Activated CD4-positive, alpha-beta T cell treated with anti-CD3 and anti-CD28 coated beads for 36 hours (primary cell): ENCODE measurements at regions not wholly inside any gene's neighbourhood (a gene's known extent, or its start where the extent isn't known, plus 50 kb on each side); places are given as distances from the start of the nearest gene placed in this dataset.

Experiments
- ATAC-seq: fragments of 200-7000 bp; cut with Tn5 transposase; one replicate; pipeline ENCODE4 v1.10.0; 2021; ENCODE audit warnings: mild to moderate bottlenecking, moderate library complexity
- CTCF ChIA-PET: fragments of 350-600 bp; sonication (Branson Sonifier 250); formaldehyde crosslinking; loops from one replicate; lab custom pipeline; 2021; ENCODE audit warnings: antibody characterized with exemption; lab: Charles Lee
- POLR2A ChIA-PET: fragments of 350-600 bp; sonication (Branson Sonifier 250); formaldehyde crosslinking; loops from one replicate; lab custom pipeline; 2021; ENCODE audit warnings: antibody characterized with exemption, inconsistent platforms; lab: Charles Lee
- DNase-seq: peaks from one replicate; pipeline ENCODE4 v3.0.0-alpha.2; 2020
- H3K27ac Mint-ChIP-seq: one replicate; pipeline ENCODE4 v1.8.0; 2021; ENCODE audit warnings: mixed read lengths
- H3K27me3 Mint-ChIP-seq: one replicate; pipeline ENCODE4 v1.8.0; 2021; ENCODE audit warnings: mixed read lengths
- H3K36me3 Mint-ChIP-seq: one replicate; pipeline ENCODE4 v1.8.0; 2021; ENCODE audit warnings: low read depth, mixed read lengths
- H3K4me1 Mint-ChIP-seq: one replicate; pipeline ENCODE4 v1.8.0; 2021; ENCODE audit warnings: mixed read lengths
- H3K4me3 Mint-ChIP-seq: one replicate; pipeline ENCODE4 v1.8.0; 2021; ENCODE audit warnings: mild to moderate bottlenecking, moderate library complexity, mixed read lengths
- H3K9me3 Mint-ChIP-seq: one replicate; pipeline ENCODE4 v1.8.0; 2021; ENCODE audit warnings: low read depth, mixed read lengths
- intact Hi-C, 2 experiments: fragments of 100-400 bp; cut with DNase I in 1 of 2; cut with micrococcal nuclease in 1 of 2; formaldehyde crosslinking; loops; one replicate each; pipeline versions ENCODE4 v1.14.2 to v1.15.1; 2022 to 2024; cut with DNase I, micrococcal nuclease

DNA sequence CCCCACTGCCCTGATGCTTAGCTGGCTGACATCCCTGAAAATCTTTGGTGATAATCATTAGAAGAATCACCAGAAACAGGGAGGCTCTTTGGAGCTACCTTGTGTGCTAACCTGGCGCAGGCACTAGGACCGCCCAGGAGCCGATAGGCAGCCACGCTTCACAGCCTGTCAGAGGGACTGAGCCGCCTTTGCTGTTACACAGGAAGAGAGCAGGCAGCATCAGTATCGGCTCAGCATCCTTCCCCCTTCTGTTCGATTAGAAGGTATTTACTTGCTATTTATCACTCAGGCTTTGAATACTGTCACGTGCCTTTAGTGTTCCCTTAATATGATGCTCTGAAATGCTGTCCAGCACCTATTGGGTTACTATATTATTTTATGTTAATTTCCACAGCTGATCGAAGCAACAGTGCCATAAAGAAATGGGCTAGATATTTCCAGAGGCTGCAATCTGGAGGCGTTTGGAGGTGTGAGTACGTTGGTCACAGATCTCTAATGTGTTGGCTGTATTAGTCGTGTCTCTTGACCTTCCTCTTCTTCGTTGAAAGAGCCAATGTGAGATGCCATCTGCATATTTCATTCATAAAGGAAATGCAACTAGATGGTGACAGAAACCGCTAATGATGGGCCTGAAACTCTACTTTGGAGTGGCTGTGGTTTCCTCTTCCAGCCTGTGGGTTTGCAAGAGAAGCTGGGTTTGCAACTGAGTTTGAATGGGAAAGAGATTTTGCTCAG is 110.4 kb upstream of the RAB27B start:
- intact Hi-C loops: loop anchor here (2.0 to 10.0 kb wide), 4 partner anchors 19 to 573 kb away; partner anchors contain the start of gene POLI (in 1 of the 2)
- ChIA-PET CTCF (interaction anchor here (1.1 kb wide), 2 partner anchors 14 to 57 kb away, joined by 3 to 4 read pairs; no protein-coding TSS in a partner anchor), POLR2A (interaction anchor here (1.0 kb wide), 1 partner anchor 19 kb away, joined by 3 read pairs; no protein-coding TSS in a partner anchor)
- DNase-seq: peak; percentile 74
- peaks cover 6% of the 10 kb centered on the region for H3K27me3 Mint-ChIP-seq
- peaks cover 39% of the 10 kb centered on the region for H3K4me1 Mint-ChIP-seq
- peak overlapping the region; percentile 53 for H3K4me3 Mint-ChIP-seq
- ATAC-seq: peak; percentile 91
- no peaks in the 10 kb centered on the region for H3K9me3 Mint-ChIP-seq
- H3K36me3 Mint-ChIP-seq: no peaks in the 10 kb centered on the region
- peak overlapping the region; percentile 44 for H3K27ac Mint-ChIP-seq

DNA sequence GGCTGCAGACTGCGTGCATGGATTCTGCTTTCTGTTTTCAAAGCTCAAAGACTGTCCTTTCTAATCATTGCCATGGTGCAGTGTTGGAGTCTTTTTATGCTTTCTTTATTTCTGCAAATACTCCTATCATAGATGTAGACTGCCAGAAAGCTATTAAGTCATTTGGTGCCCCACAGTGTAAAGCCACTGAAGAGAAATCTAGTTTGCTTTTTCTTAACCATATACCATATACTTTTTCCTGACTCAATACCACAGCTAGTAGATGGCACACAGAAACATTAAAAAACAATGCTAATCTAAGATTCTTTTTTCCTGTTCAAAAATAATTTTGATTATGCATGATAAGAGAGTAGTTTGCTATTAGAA is 109.9 kb upstream of the RAB27B start:
- peaks cover 6% of the 10 kb centered on the region for H3K27me3 Mint-ChIP-seq
- H3K9me3 Mint-ChIP-seq: no peaks in the 10 kb centered on the region
- no peak for ATAC-seq

DNA sequence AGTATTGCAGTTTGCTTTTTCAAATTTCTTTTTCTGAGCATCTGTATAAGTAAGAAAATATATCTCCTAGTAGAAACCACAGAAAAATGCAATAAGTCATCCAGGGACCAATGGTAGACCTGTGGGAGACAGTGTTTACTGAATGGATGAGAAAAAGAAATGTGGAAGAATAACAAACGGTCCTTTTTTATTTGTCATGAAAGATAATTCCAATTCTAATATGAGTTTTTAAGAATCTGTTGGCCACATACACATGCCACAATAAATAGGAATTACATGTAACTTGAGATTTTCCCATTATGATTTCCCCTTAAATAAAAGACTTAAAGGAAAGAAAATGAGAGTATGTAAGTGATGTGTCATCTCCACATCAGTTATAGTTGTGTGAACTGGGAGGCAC is 107.7 kb upstream of the RAB27B start:
- H3K9me3 Mint-ChIP-seq: no peaks in the 10 kb centered on the region
- intact Hi-C loops: no loop called here
- H3K27me3 Mint-ChIP-seq: peaks cover 3% of the 10 kb centered on the region
- H3K27ac Mint-ChIP-seq: no peak overlapping the region
- no peaks in the 10 kb centered on the region for H3K36me3 Mint-ChIP-seq
- no peak for ATAC-seq
- DNase-seq: no peak
- H3K4me3 Mint-ChIP-seq: no peak overlapping the region
- CTCF ChIA-PET: no interaction called here
- H3K4me1 Mint-ChIP-seq: peaks cover 16% of the 10 kb centered on the region
- POLR2A ChIA-PET: no interaction called here

More for the DNA sequence above, 109.9 kb upstream of the RAB27B start:
- intact Hi-C loops: loop anchor here (2.0 to 10.0 kb wide), 4 partner anchors 18 to 574 kb away; partner anchors contain the start of gene POLI (in 1 of the 2)
- peak overlapping the region; percentile 53 for H3K4me3 Mint-ChIP-seq
- no peaks in the 10 kb centered on the region for H3K36me3 Mint-ChIP-seq
- peaks cover 34% of the 10 kb centered on the region for H3K4me1 Mint-ChIP-seq
- no peak for DNase-seq
- POLR2A ChIA-PET: interaction anchor here (1.0 kb wide), 1 partner anchor 18 kb away, joined by 3 read pairs; no protein-coding TSS in a partner anchor
- H3K27ac Mint-ChIP-seq: no peak overlapping the region
- CTCF ChIA-PET: interaction anchor here (1.1 kb wide), 2 partner anchors 14 to 56 kb away, joined by 3 to 4 read pairs; no protein-coding TSS in a partner anchor

DNA sequence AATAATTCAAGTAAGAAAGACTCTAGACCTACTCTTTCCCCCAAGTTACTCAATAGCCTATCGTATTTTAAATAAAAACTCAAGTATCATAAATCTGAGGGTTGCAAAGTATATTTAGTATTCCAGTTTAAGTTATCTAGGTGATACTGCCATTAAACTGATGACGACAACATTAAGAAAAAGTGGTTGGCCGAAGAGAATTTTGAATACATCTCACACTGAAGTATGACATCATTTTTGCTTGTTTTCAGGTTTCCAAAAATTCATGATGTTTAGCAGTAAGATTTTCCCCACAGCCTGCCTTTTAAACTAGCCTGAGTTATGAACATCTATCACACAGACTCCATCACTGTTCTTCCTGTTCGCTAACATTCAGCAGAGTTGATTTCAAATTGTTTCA is 102.1 kb upstream of the RAB27B start:
- no peaks in the 10 kb centered on the region for H3K9me3 Mint-ChIP-seq
- H3K4me3 Mint-ChIP-seq: no peak overlapping the region
- H3K4me1 Mint-ChIP-seq: no peaks in the 10 kb centered on the region
- no peak for DNase-seq
- no peaks in the 10 kb centered on the region for H3K36me3 Mint-ChIP-seq
- intact Hi-C loops: no loop called here
- H3K27me3 Mint-ChIP-seq: no peaks in the 10 kb centered on the region
- H3K27ac Mint-ChIP-seq: no peak overlapping the region
- ChIA-PET POLR2A (no interaction called here), CTCF (no interaction called here)
- ATAC-seq: no peak

DNA sequence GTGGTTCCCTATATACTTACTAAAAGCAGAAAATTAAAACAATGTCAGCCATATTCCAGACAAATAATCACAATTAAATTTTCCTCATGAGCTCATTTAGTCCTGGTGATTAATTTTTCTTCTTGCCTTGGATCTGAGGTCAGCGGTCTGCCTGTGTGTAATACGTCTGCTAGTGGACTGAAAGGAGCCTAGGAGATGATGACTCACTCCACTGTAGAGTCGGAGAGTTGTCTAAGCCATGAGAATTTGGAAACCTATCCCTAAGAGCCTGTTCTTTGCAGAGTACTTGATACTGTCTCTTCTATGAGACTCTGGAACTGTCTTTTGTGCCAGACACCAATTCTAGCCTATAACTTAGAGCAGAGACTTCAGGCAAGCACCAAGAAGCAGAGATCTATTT is 94.2 kb upstream of the RAB27B start:
- Mint-ChIP-seq H3K27ac (no peak overlapping the region), H3K9me3 (peaks cover 3% of the 10 kb centered on the region), H3K4me3 (no peak overlapping the region), H3K27me3 (no peaks in the 10 kb centered on the region), H3K4me1 (peaks cover 17% of the 10 kb centered on the region), H3K36me3 (no peaks in the 10 kb centered on the region)
- ChIA-PET POLR2A (no interaction called here), CTCF (no interaction called here)
- DNase-seq (no peak), ATAC-seq (no peak)
- intact Hi-C loops: no loop called here

GRCh38 chr18:54736981-54737380 is 91.3 kb upstream of the RAB27B start:
- Mint-ChIP-seq H3K4me3 (no peak overlapping the region), H3K27me3 (no peaks in the 10 kb centered on the region), H3K36me3 (no peaks in the 10 kb centered on the region), H3K4me1 (peaks cover 17% of the 10 kb centered on the region), H3K27ac (no peak overlapping the region), H3K9me3 (peaks cover 3% of the 10 kb centered on the region)
- ChIA-PET POLR2A (interaction anchor here (1.0 kb wide), 1 partner anchor 19 kb away, joined by 3 read pairs; no protein-coding TSS in a partner anchor), CTCF (interaction anchor here (0.6 kb wide), 1 partner anchor 23 kb away, joined by 5 read pairs; no protein-coding TSS in a partner anchor)
- DNase-seq (no peak), ATAC-seq (peak; percentile 60)
- intact Hi-C loops: loop anchor here in 1 of 2 experiments (2.0 kb wide), 1 partner anchor 18 kb away; no protein-coding TSS in a partner anchor

- DNase-seq (no peak), ATAC-seq (peak; percentile 60)
- Mint-ChIP-seq H3K27ac (no peak overlapping the region), H3K27me3 (no peaks in the 10 kb centered on the region), H3K4me1 (peaks cover 17% of the 10 kb centered on the region), H3K4me3 (no peak overlapping the region), H3K36me3 (no peaks in the 10 kb centered on the region), H3K9me3 (peaks cover 3% of the 10 kb centered on the region)
- intact Hi-C loops: loop anchor here in 1 of 2 experiments (1.0 to 2.0 kb wide), 2 partner anchors 19 to 38 kb away; no protein-coding TSS in a partner anchor
- ChIA-PET CTCF (no interaction called here), POLR2A (no interaction called here)
These were observed 90.3 kb upstream of the RAB27B start for GRCh38 chr18:54737986-54738385.

DNA sequence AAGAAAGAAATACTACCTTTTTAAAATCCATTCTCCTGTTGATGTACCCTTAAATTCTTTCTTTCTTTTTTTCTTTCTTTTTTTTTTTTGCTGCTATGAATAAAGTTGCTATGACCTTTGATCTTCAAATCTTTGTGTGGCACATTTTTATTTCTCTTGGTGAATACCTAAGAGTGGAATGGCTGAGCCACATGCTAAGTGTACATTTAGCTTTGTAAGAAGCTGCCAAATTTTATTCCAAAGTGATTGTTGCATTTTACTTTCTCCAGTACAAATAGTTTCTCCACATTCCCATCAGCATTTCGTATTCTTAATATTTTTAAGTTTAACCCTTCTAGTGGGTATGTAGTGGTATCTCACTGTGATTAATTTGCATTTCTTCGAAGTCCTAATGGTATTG is 88.8 kb upstream of the RAB27B start:
- ChIA-PET CTCF (no interaction called here), POLR2A (no interaction called here)
- Mint-ChIP-seq H3K27me3 (no peaks in the 10 kb centered on the region), H3K36me3 (no peaks in the 10 kb centered on the region), H3K4me1 (peaks cover 17% of the 10 kb centered on the region), H3K27ac (no peak overlapping the region), H3K4me3 (no peak overlapping the region), H3K9me3 (peaks cover 3% of the 10 kb centered on the region)
- DNase-seq (no peak), ATAC-seq (no peak)
- intact Hi-C loops: no loop called here

DNA sequence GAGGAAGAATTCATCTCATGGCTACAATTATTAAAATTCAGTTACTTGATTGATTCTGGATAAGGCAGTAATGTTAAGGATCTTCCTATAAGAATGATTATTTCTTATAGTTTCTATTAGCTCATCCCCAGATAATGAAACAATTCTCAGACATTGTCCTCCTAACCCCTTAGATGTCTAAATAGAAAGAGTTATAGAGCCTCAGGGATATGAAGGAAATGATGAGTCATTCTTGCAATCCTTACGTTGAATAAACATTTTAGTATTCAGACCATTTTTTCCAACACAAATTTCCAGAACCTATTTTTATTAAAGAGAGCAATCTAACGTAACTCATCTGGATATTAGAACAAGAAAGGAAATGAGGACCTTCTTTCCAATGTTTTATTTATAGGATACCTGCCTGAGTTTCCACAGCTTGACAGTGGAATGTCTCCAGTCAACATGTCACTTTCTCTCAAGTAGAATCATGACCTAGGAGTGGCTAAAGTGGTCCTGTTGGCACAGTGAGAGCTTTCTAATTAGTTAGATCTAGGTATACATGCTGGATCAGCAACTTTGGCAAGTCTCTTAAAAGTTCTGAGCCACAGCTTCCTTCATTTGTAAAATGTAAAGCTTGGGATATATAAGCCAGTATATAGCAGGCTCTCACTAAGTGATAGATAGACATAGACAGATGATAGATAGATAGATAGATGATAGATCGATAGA is 88.0 kb upstream of the RAB27B start:
- intact Hi-C loops: no loop called here
- ChIA-PET CTCF (no interaction called here), POLR2A (no interaction called here)
- ATAC-seq (no peak), DNase-seq (no peak)
- H3K9me3 Mint-ChIP-seq: peaks cover 3% of the 10 kb centered on the region
- H3K4me3 Mint-ChIP-seq: no peak overlapping the region
- no peaks in the 10 kb centered on the region for H3K36me3 Mint-ChIP-seq
- no peak overlapping the region for H3K27ac Mint-ChIP-seq
- no peaks in the 10 kb centered on the region for H3K27me3 Mint-ChIP-seq
- peaks cover 17% of the 10 kb centered on the region for H3K4me1 Mint-ChIP-seq

DNA sequence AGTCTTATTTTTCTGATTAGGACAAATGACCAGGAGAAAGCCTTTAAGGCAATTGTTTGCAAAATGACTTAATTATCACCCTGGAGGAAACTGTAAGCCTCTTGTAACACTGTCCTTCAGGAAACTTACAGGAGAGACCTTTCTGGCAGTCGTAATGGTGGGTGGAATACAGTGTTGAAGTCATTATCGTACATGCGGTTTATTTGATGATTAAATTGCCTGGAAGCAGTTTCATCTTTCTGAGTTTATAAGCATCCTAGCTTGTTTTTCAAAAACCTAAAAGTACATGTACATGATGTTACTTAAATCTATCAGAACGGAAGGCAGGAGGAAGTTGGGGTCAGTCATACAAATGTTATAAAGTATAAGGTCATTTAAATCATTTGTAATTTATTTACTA is 86.2 kb upstream of the RAB27B start:
- CTCF ChIA-PET: interaction anchor here (1.2 kb wide), 1 partner anchor 49 kb away, joined by 3 read pairs; no protein-coding TSS in a partner anchor

More for the DNA sequence above, 86.2 kb upstream of the RAB27B start:
- Mint-ChIP-seq H3K27ac (no peak overlapping the region), H3K4me3 (no peak overlapping the region), H3K36me3 (no peaks in the 10 kb centered on the region), H3K9me3 (peaks cover 3% of the 10 kb centered on the region), H3K27me3 (no peaks in the 10 kb centered on the region), H3K4me1 (peaks cover 10% of the 10 kb centered on the region)
- intact Hi-C loops: no loop called here
- POLR2A ChIA-PET: no interaction called here
- ATAC-seq: no peak
- no peak for DNase-seq
